GM21360 (cell line): ENCODE measurements at regions not wholly inside any gene's neighbourhood (a gene's known extent, or its start where the extent isn't known, plus 50 kb on each side); places are given as distances from the start of the nearest gene placed in this dataset.

Experiments
- ATAC-seq: cut with Tn5 transposase; IDR thresholded peaks from one replicate; pipeline ENCODE4 v1.9.1; 2021; ENCODE audit warnings: mild to moderate bottlenecking, moderate library complexity; ENCODE audit not compliant: unreplicated experiment

DNA sequence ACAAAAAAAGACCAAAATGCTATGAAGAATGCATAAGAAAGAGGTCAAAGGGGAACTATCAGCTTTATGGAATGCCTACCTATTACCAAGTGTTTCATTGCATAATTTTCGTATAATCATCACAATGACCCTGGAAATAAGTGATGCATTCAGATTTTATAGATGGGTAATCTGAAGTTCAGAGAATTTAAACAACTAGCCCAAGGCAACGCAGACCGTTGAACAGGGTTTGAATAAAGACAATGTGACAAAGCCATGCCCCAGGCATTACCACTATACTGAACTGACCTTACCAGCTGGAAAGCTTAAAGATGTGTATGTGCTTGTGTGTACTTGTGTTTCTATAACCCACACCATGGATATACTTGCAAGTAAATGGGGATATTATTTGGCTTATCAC is 827.6 kb upstream of the ADGRL2 start:
- ATAC-seq = no peak

DNA sequence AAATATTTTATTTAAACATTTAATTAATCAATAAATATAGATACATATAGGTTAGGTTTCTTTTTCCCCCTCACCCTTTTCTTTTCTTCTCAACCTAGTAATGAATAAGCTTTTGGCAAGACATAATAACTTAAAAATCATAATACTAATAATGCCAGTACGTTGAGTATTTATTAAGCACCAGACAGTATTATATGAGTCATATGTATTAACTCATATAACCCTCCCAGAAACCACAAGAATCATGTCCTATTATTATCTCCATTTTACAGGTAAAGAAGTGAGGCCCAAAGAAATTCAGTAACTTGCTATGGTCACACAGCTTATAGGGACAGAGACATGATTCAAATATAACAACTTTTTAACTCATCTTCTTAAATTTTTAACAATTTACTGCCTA is 834.5 kb upstream of the ADGRL2 start:
- no peak for ATAC-seq

DNA sequence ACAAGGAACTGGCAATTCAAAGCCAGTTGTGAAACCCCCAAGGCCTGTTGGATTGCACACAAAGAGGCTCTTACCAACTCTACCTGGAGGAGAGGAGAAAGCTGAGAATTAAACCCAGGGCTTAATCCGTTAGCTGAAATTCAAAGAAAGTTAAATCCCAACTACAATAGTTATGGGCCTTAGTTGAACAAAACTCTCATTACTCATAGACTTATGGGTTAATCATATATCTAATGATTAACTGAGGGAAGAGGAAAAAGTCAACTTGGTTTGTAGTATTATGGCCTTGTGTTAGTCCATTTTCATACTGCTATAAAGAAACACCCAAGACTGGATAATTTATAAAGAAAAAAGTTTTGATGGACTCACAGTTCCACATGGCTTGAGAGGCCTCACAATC is 838.2 kb upstream of the ADGRL2 start:
- no peak for ATAC-seq

DNA sequence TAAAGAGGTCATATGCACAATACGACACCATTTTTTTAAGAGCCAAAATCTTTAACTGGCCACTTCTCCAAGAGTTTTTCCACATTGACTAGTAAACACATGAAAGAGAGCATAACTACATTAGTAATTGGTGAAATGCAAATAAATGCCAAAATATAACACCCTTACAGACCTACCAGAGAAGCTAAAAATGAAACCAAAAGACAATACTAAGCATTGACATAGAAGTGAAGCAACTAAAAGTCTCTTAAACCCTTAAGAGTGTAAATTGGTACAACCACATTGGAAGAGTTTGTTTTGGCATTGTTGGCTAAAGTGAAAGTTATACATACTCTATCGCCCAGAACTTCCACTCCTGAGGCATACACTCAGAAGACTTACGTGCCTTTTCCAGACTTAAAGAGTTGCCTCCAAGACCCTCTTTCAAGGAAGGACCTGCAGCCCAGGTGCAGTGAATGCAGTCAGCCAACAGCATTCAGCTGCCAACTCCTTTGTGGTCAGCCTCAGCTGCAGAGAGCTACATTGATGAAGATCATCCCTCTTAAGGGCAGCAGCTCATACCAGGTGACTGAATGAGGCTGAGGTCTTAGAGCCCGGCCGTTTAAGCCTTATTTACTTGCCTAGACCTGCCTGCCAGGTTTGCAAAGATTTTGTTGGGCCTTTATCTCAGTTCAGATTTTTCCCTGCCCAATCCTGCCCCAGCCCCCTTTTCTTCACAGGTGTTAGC is 839.1 kb upstream of the ADGRL2 start:
- ATAC-seq = no peak

DNA sequence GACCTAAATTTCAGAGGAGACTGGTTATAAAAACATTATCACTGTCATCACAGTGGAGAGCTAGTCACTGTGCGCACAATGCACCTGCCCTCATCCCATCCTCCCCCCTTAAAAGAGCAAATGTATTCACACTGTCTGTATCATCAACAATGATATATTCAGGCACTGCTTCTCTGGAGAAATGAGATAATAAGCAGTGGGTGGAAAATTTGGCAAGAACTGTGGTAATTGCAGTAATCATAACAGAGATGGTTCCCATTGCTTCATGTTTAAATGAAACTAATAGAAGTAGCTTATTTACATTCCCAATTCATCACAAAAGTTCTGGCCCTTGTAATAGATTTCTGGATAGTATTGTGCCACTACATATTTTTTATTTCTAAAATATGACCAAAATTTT is 867.4 kb upstream of the ADGRL2 start:
- ATAC-seq = no peak

DNA sequence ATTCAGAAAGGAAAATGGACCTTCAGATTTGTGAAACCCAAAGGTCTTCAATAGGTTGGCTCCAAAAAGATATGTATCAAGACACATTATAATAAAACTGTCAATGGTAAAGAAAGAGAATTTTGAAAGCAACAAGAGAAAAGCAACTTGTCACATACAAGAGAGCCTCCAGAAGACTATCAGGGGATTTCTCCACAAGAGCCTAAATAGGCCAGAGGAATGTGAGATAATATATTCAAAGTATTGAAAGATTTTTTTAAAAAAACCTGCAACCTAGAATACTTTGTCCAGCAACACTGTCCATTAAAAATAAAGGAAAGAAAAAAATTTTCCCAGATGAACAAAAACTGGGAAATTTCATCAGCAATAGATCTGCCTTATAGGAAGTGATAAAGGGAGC is 869.6 kb upstream of the ADGRL2 start:
- no peak for ATAC-seq

DNA sequence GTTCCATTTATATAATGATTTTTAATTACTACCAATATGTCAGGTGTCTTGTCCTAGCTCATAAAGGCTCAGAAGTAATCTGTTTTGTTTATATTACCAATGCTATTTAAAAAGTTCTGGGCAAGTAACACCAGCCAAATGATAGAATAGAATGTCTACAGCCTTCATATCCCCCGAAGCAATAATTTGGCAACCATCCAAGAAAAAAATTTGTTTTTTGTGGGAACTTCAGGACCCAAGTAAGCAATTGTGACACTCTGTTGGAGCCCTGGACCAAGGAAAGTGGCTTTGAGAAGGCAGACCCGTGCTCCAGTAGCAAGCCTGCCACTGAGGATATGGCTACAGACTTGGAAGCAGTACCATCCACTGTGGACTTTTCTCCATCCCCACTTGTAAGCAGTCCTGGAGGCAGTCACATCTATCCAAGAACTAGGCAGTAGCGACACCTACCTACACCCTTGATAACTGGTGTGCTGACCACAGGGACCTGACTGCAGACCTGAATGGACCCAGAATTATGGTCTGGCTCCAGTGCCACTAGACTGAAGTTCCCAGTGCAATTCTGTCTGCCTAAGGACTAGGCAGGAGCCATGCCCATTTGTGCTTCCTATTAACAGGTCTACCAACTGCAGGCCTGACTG is 870.7 kb upstream of the ADGRL2 start:
- ATAC-seq = no peak

DNA sequence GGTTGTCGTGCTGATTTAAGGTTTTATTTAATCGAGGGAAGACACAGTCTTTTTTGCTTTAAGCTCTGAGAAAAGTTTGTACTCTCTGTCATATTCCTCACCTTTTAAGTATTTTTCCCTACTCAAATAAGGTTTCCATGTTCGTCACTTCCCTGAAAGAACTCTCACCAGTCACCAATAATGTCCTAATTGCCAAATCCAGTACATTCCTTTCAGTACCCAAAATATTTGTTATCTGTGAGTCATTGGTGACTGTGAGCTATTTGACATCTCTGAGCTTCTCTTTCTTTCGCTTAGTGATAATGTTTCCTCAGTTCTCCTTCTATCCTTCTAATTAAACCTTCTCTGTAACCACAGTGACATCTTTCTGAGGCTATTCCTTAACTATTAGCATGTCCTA is 874.2 kb upstream of the ADGRL2 start:
- ATAC-seq = no peak

DNA sequence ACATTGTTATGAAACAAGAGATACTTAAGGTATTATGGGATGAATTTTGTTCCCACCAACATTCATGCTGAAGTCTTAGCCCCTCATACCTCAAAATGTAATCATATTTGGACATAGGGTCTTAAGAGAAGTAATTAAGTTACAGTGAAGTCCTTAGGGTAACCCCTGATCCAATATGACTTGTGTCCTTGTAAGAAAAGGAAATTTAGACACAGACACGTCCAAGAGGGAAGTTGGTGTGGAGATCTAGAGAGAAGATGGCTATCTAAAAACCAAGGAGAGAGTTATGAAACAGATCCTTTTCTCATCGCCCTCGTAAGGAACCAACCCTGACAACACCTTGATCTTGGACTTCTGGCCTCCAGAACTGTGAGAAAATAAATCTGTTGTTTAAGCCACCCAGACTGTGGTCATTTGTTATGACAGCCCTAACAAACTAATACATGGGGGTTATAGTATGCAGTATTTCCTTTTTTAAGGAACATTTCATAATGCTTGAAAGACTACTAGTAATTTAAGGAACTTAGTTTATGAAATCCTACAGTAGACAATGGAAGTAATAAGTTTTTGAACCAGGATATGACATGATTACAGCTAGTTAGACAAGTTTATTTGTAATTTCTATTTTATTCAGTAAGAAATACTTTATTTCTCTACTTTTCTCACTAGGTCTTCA is 875.5 kb upstream of the ADGRL2 start:
- ATAC-seq = no peak

DNA sequence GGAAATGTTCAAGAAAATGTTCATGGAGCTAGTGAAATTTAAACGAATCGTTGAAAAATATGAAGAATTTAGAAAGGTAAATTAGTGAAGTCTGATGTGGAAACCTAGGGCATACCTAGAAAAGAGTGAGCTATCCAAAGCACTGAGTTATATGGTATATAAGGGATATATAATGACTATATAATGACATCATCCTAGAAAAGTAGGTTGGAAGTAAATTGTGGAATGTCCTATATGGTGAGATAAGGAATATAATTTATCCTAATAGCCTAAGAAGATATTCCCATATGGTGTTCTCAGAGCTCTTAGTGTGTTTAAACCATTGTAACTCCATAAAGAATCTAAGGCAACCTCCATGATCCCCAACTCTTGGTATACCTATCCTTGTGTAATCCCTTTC is 876.4 kb upstream of the ADGRL2 start:
- no peak for ATAC-seq

DNA sequence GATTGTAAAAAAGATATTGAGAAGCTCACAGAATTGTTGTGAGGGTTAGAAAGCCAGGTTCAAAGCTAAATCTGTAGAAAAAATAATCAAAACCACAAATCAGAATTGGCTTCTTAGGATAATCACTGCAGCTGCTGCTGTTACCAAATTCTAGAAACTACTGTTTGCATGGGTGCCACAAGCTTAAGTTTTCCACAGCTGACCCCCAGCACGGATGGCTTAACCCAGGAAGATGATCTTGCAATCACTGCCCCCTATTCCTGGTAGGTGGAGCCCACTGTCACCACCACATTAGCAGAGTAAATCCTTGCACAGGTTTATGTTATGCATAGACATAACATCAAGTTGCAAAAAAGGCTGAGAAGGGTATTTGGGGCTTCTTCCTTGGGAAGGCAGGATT is 877.8 kb upstream of the ADGRL2 start:
- no peak for ATAC-seq

DNA sequence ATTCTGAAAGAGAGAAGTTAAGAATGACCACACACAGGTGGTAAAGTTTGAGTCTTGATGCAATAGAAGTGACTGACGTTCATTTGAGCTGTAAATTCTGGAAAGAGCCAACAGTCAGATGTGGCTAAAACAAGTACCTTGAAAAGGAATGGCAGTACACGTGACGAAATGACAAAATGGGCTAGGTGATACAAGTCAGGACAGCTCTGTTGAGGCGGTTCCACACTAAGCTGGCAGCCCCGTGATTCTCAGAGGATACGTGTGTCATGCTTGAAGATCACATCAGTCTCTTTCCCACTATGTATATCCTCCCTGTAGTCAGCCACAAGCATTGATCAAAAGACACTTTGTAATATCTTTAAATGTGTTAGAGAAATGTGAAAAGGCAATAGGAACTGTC is 881.3 kb upstream of the ADGRL2 start:
- ATAC-seq = no peak

DNA sequence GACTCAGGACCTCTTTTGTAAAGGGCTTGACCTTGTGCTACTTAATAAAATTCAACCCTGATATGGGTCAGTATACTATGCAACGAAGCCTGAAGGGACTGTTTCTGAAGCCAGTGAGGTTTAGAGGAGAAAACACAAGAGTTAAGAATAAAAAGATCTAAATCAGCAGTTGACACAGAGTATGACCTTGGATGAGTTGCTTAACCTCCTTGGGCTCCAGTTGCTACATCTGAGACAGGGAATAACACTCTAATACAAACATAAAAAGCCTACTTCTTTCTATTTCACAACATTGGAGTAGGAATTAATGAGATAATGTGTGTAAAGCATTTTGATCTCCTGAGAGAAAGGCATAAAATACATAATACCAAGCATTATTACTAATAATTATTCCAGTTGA is 882.4 kb upstream of the ADGRL2 start:
- no peak for ATAC-seq

DNA sequence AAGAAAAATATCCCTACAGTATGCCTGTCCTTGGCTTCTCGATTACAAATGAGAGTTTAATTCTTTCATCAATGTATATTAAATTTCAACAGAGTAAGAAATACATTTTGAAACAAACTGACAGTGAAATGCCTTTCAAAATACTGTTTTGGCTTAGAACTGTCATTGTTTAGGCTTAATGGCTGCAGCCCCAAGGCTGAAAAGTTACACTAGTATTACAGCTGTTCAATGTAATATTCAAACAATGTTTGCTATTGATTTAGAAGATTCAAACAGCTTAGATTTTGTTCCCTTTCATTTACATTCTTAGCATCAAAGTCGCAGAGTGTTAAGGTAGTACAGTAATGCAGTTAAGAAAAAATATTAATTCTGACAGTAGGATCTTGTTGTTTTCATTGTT is 882.9 kb upstream of the ADGRL2 start:
- no peak for ATAC-seq

DNA sequence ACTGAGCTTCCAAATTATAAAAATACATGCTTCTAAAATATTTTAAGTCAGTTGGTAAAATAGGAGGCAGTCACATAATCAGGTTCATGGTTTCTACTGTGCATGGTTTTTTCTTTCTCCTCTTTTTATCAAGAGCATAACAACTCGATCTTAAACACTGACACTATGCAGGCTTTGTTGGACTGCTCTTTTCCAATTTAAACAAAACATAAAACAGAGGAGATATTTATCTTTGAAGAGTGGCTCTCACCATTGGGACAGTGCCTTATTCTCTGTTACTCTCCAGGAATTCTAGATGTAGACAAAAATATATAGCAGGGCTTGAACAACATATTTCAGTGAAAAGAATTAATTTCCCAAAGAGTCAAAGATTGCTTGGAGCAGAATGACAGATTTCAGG is 883.5 kb upstream of the ADGRL2 start:
- no peak for ATAC-seq

DNA sequence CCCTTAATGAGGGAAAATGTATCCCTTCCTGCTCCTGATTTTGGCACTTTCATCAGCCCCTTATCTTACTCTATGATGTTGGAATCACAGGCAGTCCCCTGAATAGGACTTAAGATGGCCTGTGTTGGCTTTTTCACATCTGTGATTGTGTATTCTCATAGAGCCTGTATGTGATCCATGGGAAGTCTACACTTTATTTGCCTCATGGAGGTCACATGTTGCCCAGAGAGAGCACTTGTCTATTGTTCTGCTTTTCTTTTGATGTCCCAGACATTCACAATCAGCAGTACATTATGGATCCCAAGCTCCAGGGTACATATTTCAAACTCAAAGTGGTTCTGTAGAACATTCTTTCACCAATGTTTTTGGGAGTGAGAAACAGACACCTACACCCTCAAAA is 885.2 kb upstream of the ADGRL2 start:
- no peak for ATAC-seq

DNA sequence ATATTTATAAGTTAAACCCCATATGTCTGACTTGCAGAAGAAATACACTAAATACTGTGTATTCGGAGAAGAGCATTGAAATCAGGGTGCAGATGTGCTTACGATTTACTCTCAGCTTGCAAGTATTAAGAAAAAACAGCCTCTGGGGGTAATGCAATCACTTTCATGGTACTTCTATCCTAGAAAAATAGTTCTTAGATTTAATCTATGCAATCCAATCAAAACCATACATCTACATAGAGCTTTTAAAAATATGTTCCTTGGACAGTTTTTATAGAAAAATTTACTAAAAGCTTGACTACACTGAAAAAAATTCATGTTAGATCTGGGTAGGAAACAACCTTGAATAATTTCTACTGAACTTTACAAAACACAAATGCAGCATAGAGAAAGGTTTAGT is 890.3 kb upstream of the ADGRL2 start:
- no peak for ATAC-seq

DNA sequence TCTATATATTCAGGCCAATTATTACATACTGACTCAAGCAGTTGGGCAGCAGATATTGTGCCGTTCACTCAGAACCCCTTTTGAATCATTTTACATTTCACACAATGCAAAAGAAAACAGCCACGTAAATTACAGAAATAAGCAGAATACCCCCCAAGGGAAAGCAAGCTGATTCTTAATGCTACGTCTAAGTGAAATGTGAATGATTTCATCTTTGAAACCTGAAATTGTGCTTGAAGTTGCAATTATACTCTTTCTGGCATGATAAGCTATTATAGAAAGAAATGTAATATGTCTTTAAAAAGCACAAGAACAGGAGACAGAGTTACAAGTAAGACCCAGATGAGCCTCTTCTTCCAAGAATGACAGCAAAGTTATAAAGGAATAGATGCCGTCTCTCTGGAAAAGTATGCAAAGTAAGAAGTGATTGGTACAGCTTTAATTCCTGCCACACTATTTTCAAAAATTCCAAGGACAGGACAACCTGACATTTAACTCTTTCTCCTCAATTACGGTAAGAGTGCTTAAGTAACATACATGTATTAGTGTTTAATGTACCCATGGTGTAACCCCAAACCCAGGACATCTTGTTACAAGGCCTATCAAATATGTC is 891.5 kb upstream of the ADGRL2 start:
- no peak for ATAC-seq

DNA sequence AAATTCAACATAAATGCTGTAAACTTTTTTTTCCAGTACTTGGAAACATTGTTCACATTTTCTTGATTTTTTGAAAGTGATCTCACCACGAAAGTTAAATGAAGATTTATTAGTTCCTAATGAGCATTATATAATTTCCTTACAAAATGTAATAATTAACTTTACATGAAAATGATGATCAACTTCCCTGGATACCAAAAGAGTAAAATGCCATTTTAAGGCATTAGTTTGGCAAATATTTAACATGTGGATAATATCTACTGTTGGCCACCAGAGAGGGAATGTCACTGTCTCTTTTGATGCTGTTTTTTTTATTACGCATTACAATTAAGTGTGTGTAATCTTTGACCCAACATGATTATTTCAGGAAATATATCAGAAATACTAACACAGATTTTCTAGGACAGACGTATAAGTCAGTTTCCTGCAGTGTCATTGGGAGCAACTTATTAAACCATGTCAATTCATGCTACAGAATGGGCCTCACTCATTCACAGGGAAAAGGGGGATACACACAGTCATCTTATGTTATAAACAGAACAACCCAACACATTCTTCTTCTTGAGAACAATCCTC is 903.9 kb upstream of the ADGRL2 start:
- ATAC-seq = no peak

DNA sequence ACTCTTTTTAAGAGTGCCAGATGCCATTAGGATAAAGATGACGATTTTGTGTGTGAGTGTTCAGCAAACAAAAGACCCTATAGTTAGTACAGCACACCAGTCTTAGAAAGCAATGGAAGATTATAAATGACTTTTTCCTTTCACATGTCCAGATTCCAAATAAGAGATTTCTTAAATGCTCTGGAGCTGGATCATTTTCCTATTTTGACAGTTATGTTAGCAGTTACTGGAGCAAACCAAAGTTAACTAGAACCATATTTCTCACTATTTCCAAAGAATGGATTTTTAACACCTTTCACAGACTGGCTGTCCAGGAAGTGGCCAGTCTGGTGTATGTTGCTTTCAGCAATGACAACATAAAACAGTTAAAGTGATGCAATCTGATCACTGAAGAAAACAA is 905.8 kb upstream of the ADGRL2 start:
- no peak for ATAC-seq

DNA sequence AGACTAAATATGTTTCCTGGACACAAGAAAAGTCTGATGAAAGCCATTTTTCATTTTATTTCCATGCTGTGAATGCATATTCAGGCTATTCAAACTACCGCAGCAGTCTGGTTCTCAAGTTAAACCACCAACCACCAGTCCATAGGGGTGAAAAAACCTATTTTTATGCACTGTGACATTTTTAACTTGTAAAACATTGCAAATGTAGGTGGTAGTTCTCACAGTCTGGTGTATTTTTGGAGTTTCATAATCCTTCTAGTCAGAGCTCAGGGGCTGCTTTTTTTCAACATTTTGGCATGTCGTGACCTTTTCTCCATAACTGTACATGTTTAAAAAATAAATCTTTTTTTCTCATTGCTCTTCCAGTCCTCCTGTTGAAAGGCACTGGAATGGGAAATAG is 907.6 kb upstream of the ADGRL2 start:
- ATAC-seq = peak; percentile 54

DNA sequence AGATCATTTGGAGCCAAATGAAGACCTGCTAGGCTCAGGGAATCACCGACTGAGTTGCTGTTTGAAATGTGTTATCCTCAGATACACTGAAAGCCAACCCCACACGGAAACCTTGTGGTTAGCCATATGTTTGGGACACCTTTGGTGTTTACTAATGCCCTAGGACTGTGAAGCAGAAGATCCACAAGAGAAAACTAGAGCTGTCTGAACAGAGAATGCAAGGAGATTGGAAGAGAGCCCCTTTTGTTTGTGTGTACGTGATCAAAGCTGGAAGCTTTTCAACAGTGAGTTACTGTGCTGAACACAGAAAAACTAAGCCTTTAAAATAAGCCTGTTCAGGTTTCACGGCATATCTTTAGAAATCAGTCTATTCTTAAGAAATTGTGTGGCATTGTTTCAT is 908.2 kb upstream of the ADGRL2 start:
- peak; percentile 56 for ATAC-seq
